HPDE6-E6E7 (cell line): ENCODE measurements at regions not wholly inside any gene's neighbourhood (a gene's known extent, or its start where the extent isn't known, plus 50 kb on each side); places are given as distances from the start of the nearest gene placed in this dataset.

Source experiments
- DNase-seq: peaks from one replicate; pipeline ENCODE4 v3.0.0; 2011; ENCODE audit warnings: missing footprints; ENCODE audit errors: extremely low spot score

GRCh38 chr12:34395056-34396005 lies 373.0 kb downstream of the ALG10 start:
- DNase-seq: no peak

DNA sequence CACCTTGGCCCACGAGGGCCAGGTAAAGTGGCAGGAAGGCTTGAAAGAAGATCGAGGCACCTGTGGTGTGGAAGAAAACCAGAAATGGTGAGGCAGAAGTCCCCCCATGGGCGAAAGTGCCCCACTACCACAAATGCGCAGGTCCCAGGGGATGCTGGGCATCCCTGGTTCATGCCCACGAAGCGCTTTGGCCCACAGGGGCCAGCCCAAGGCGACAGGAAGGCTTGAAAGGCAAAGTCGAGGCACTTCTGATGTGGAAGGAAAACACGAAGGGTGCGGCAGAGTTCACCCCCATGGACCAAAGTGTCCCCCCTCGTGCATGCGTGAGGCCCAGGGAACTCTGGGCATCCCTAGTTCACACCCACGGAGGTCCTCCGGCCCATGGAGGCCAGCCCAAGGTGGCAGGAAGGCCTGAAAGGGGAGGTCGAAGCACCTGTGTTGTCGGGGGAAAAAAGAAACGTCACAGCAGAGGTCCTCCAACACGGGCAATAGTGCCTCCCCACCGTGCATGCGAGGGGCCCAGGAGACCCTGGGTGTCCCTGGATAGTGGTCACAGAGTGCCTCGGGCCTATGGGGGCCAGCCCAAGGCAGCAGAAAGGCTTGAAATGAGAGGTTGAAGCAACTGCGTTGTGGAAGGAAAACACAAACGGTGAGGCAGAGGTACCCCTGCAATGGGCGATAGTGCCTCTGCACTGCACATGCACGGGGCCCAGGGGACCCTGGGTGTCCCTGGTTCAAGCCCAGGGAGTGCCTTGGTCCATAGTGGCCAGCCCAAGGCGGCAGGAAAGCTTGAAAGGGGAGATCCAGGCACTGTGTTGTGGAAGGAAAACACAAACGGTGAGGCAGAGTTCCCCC lies 373.9 kb downstream of the ALG10 start:
- DNase-seq: no peak

GRCh38 chr12:34396861-34397590 lies 374.7 kb downstream of the ALG10 start:
- no peak for DNase-seq

DNA sequence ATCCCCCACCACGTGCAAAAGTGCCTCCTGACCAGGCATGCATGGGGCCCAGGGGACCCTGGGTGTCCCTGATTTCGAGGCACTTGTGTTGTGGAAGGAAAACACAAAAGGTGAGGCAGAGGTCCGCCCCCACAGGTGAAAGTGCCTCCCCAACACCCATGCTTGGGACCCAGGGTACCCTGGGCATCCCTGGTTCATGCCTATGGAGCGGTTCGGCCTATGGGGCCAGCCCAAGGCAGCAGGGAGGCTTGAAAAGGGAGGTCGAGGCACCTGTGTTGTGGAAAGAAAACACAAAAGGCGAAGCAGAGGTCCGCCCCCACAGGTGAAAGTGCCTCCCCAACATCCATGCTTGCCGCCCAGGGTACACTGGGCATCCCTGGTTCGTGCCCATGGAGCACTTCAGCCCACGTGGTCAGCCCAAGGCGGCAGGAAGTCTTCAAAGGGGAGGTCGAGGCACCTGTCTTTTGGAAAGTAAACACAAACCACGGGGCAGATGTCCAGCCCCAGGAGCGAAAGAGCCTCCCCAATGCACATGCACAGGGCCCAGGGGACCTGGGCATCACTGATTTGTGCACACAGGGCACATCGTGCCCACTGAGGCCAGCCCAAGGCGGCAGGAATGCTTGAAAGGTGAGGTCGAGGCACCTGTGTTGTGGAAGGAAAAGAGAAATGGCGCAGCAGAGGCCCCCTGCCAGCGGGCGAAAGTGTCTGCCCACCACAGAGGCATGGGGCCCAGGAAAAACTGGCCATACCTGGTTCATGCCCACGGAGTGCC lies 375.5 kb downstream of the ALG10 start:
- DNase-seq: no peak

GRCh38 chr12:34398366-34398705 lies 376.0 kb downstream of the ALG10 start:
- no peak for DNase-seq

DNA sequence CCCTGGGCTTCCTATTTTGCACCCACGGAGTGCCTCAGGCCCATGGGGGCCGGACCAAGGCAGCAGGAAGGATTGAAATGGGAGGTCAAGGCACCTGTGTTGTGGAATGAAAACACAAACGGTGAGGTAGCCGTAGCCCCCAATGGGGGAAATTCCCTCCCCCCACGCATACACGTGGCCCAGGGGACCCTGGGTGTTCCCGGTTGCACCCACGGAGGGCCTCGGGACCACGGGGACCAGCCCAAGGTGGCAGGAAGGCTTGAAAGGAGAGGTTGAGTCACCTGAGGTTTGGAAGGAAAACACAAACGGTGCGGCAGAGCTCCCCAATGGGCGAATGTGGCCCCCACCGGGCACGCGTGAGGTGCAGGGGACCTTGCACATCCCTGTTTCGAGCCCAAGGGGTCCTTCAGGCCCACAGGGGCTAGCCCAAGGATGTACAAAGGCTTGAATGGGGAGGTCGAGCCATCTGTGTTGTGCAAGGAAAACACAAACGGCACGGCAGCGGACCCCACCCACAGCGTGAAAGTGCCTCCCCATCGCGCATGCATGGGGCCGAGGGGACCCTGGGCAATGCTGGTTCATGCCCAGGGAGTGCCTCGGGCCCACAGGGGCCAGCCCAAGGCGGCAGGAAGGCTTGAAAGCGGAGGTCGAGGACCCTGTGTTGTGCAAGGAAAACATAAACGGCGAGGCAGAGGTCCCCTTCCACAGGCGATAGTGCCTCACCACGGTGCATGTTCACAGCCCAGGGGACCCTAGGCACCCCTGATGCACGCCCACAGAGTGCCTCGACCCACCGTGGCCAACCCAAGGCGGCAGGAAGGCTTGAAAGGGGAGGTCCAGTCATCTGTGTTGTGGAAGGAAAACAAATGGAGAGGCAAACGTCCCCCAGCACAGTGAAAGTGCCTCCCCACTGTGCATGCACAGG lies 376.7 kb downstream of the ALG10 start:
- no peak for DNase-seq

DNA sequence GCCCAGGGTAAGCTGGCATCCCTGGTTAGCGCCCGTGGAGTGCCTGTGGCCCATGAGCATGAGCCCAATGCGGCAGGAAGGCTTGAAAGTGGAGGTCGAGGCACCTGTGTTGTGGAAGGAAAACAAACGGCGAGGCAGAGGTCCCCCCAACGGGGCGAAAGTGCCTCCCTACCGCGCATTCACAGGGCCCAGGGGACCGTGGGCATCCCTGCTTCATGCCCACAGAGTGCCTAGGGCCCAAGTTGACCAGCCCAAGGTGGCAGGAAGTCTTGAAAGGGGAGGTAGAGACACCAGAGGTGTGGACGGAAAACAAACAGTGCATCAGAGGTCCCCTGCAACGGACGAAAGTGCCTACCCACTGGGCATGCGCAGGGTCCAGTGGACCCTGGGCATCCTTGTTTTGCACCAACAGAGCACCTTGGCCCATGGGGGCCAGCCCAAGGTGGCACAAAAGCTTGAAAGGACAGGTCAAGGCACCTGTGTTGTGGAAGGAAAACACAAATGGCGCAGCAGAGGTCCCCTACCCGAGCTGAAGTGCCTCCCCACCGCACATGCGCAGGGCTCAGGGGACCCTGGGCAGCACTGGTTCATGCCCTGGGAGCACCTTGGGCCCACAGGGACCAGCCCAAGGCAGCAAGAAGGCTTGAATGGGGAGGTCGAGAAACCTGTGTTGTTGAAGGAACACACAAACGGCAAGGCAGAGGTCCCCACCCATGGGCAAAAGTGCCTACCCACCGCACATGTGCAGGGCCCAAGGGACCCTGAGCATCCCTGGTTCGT lies 377.5 kb downstream of the ALG10 start:
- DNase-seq: no peak

GRCh38 chr12:34400411-34400881 lies 378.1 kb downstream of the ALG10 start:
- DNase-seq: no peak

GRCh38 chr12:34400986-34401658 lies 378.8 kb downstream of the ALG10 start:
- DNase-seq: no peak

- DNase-seq: no peak
Observed at GRCh38 chr12:34401659-34402227, 379.4 kb downstream of the ALG10 start.

- no peak for DNase-seq
Observed at GRCh38 chr12:34402228-34402898, 380.1 kb downstream of the ALG10 start.

DNA sequence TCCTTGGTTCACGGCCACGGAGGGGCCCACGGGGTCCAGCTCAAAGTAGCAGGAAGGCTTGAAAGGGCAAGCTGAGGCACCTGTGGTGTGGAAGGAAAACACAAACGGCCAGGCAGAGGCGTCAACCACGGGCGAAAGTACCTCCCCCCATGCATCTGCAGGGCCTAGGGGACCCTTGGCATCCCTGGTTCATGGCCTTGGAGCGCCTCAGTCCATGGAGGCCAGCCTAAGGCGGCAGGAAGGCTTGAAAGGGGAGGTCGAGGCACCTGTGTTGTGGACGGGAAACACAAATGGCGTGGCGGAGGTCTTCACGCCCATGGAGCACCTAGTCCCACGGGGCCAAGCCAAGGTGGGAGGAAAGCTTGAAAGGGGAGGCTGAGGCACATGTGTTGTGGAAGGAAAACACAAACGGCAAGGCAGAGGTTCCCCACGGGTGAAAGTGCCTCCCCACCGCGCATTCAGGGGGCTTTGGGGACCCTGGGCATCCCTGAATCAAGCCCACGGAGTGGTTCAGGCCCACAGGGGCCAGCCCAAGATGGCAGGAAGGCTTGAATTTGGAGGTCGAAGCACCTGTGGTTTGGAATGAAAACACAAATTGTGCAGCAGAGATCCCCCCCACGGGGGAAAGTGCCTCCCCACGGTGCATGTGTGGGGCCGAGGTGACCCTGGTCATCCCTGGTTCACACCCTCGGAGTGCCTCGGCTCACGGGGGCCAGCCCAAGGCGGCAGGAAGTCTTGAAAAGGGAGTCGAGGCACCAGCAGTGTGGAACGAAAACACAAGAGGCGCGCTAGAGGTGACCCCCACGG lies 380.8 kb downstream of the ALG10 start:
- no peak for DNase-seq

DNA sequence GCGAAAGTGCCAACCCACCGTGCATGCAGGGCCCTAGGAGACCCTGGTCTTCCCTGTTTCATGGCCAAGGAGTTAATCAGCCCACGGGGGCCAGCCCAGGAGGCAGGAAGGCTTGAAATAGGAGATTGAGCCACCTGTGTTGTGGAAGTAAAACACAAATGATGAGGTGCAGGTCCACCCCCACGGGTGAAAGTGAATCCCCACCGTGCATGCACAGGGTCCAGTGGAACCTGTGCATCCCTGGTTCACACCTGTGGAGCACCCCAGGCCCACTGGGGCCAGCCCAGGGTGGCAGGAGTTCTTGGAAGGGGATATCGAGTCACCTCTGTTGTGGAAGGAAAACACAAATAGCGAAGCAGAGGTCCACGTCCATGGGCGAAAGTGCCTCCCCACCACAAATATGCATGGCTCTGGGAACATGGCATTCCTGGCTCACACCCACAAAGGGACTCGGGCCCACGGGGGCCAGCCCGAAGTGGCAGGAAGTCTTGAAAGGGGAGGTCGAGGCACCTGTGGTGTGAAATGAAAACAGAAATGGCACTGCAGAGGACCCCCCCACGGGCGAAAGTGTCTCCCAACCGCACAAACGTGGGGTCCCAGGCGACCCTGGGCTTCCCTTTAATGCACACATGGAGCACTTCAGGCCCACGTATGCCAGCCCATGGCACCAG lies 381.5 kb downstream of the ALG10 start:
- no peak for DNase-seq

DNA sequence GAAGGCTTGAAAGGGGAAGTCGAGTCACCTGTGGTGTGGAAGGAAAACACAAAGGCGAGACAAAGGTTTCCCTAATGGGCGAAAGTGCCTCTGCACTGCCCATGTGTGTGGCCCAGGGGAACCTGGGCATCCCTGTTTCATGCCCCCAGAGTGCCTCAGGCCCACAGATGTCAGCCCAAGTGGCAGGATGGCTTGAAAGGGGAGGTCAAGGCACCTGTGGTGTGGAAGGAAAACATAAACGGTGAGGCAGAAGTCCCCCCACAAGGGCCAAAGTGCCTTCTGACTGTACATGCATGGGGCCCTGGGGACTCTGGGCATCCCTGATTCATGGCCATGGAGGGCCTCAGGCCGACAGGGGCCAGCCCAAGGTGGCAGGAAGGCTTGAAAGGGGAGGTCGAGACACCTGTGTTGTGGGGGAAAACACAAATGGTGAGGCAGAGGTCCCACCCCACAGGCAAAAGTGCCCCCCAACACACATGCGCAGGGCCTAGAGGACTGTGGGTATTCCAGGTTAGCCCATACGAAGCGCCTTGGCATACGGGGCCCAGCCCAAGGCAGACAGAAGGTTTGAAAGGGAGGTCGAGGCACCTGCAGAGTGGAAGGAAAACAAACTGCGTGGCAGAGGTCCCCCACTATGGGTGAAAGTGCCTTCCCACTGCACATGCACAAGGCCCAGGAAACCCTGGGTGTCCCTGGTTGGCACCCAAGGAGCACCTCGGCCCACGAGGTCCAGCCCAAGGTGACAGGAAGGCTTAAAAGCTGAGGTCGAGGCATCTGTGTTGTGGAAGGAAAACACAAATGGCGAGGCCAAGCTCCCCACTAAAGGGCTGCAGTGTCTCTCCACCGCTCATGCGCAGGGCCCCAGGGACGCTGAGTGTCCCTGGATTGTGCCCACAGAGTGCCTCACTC lies 382.3 kb downstream of the ALG10 start:
- no peak for DNase-seq
